NT2/D1 (cell line): ENCODE measurements at regions not wholly inside any gene's neighbourhood (a gene's known extent, or its start where the extent isn't known, plus 50 kb on each side); places are given as distances from the start of the nearest gene placed in this dataset.

Experiments used
- SUZ12 ChIP-seq: IDR thresholded peaks from 2 replicates; pipeline ENCODE4 v1.6.1; 2011; ENCODE audit not compliant: insufficient read length, insufficient read depth; ENCODE audit errors: extremely low read depth
- ZNF274 ChIP-seq: IDR thresholded peaks from 2 replicates; pipeline ENCODE4 v1.6.1; 2011; ENCODE audit warnings: mild to moderate bottlenecking, low read depth, low read length

DNA sequence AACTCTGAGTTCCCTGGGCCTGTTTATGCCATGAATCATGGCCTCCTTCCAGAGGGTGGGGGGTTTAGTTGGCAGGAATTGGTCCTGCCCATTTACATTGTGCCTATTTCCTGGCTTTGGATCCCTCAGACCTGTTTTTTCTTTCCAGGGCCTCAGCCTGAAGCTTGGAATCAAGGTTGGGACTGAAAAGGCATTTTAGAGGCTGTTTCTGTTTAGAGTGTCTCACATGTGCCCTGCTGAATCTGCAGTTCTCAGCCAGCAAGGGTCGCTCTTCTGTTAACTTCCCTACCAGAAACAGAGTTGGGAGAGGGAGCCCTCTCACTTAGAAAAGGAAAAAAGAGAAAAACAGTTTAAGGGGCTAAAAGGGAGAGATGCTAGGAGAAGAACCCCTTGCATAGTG lies 191.1 kb downstream of the PTPRC start:
- TF ChIP-seq SUZ12 (no peak), ZNF274 (no peak)
